RWPE1 (cell line): ENCODE measurements at regions not wholly inside any gene's neighbourhood (a gene's known extent, or its start where the extent isn't known, plus 50 kb on each side); places are given as distances from the start of the nearest gene placed in this dataset.

Experiments
- CTCF ChIA-PET: fragments of 350-600 bp; sonication (Branson Sonifier 250); formaldehyde crosslinking; extraction: SDS; loops from one replicate; lab custom pipeline; 2021; lab: Yijun Ruan, JAX
- POLR2A ChIA-PET: fragments of 400-600 bp; formaldehyde crosslinking; extraction: SDS; loops from one replicate; lab custom pipeline; 2020; ENCODE audit warnings: antibody characterized with exemption; ENCODE audit not compliant: low non-redundant PET; lab: Yijun Ruan, JAX
- DNase-seq: peaks from one replicate; pipeline ENCODE4 v3.0.0; 2012; ENCODE audit warnings: low spot score
- H3K27ac ChIP-seq: fragments of 450-650 bp; 2 replicates; pipeline ENCODE4 v1.5.1; 2017
- CTCF ChIP-seq: fragments of 450-650 bp; conservative IDR thresholded peaks from 2 replicates; pipeline ENCODE4 v1.5.1; 2017; ENCODE audit warnings: low read depth, mild to moderate bottlenecking

- no peak for TF ChIP-seq CTCF
- no peak overlapping the region for H3K27ac ChIP-seq
- CTCF ChIA-PET: no interaction called here
- DNase-seq: no peak
- POLR2A ChIA-PET: no interaction called here
Measured at GRCh38 chr5:158033724-158034123, 174.8 kb upstream of the CLINT1 start.

GRCh38 chr5:158033076-158033475, 174.1 kb upstream of the CLINT1 start:
- no peak for TF ChIP-seq CTCF
- DNase-seq: no peak
- ChIA-PET CTCF (no interaction called here), POLR2A (no interaction called here)
- H3K27ac ChIP-seq: no peak overlapping the region

- no peak overlapping the region for H3K27ac ChIP-seq
- no peak for DNase-seq
- ChIA-PET CTCF (no interaction called here), POLR2A (no interaction called here)
- TF ChIP-seq CTCF: no peak
Measured at GRCh38 chr5:158032246-158032645, 173.3 kb upstream of the CLINT1 start.

- no peak overlapping the region for H3K27ac ChIP-seq
- ChIA-PET POLR2A (no interaction called here), CTCF (interaction anchor here (0.6 to 0.7 kb wide), 3 partner anchors 66 to 1993 kb away, joined by 3 to 7 read pairs (median 5); no protein-coding TSS in a partner anchor)
- TF ChIP-seq CTCF: no peak
- DNase-seq: no peak
Measured at GRCh38 chr5:158027806-158028775, 169.1 kb upstream of the CLINT1 start.

- no peak overlapping the region for H3K27ac ChIP-seq
- TF ChIP-seq CTCF: no peak
- ChIA-PET POLR2A (no interaction called here), CTCF (interaction anchor here (0.9 to 1.1 kb wide), 2 partner anchors 19 to 48 kb away, joined by 3 read pairs; no protein-coding TSS in a partner anchor)
- DNase-seq: no peak
Measured at GRCh38 chr5:158026304-158027031, 167.5 kb upstream of the CLINT1 start.

GRCh38 chr5:158023266-158023665, 164.3 kb upstream of the CLINT1 start:
- peak; percentile 83 for DNase-seq
- POLR2A ChIA-PET: no interaction called here

More at GRCh38 chr5:158023266-158023665, 164.3 kb upstream of the CLINT1 start:
- no peak overlapping the region for H3K27ac ChIP-seq
- TF ChIP-seq CTCF: no peak
- CTCF ChIA-PET: interaction anchor here (0.5 to 0.6 kb wide), 2 partner anchors 20 to 187 kb away, joined by 3 read pairs; no protein-coding TSS in a partner anchor
